Caki2 (cell line): ENCODE measurements at regions not wholly inside any gene's neighbourhood (a gene's known extent, or its start where the extent isn't known, plus 50 kb on each side); places are given as distances from the start of the nearest gene placed in this dataset.

Source experiments
- DNase-seq: peaks from one replicate; pipeline ENCODE4 v3.0.0-alpha.2; 2015; ENCODE audit warnings: low read depth
- in situ Hi-C: cut with HindIII; loops from 2 replicates; pipeline ENCODE4 v1.10.0; 2016; ENCODE audit warnings: low sequenced_read_pairs, low pct_unique_long_range_greater_than_20kb, mixed read lengths

- in situ Hi-C loops, result no loop called here
- no peak for DNase-seq
Observed at GRCh38 chr10:130411496-130412085, 275.4 kb downstream of the GLRX3 start.

GRCh38 chr10:130412317-130412716 is 276.1 kb downstream of the GLRX3 start:
- in situ Hi-C loops, result no loop called here
- DNase-seq, result no peak

- in situ Hi-C loops, result no loop called here
- DNase-seq, result no peak
Observed at GRCh38 chr10:130416334-130417150, 280.4 kb downstream of the GLRX3 start.

- no peak for DNase-seq
- in situ Hi-C loops, result no loop called here
Observed at GRCh38 chr10:130418731-130419130, 282.5 kb downstream of the GLRX3 start.

GRCh38 chr10:130421909-130422308 is 285.7 kb downstream of the GLRX3 start:
- no peak for DNase-seq
- in situ Hi-C loops, result no loop called here

- in situ Hi-C loops, result no loop called here
- DNase-seq, result no peak
Observed at GRCh38 chr10:130422366-130423324, 286.5 kb downstream of the GLRX3 start.

- DNase-seq, result no peak
- in situ Hi-C loops, result no loop called here
Observed at GRCh38 chr10:130423455-130424305, 287.5 kb downstream of the GLRX3 start.

- in situ Hi-C loops, result no loop called here
- DNase-seq, result no peak
Observed at GRCh38 chr10:130424418-130424817, 288.2 kb downstream of the GLRX3 start.

- in situ Hi-C loops, result no loop called here
- no peak for DNase-seq
Observed at GRCh38 chr10:130425169-130425568, 289.0 kb downstream of the GLRX3 start.

GRCh38 chr10:130425881-130426435 is 289.8 kb downstream of the GLRX3 start:
- DNase-seq, result no peak
- in situ Hi-C loops, result no loop called here

- in situ Hi-C loops, result no loop called here
- no peak for DNase-seq
Observed at GRCh38 chr10:130427216-130427722, 291.1 kb downstream of the GLRX3 start.

- in situ Hi-C loops, result no loop called here
Observed at GRCh38 chr10:130428936-130429335, 292.7 kb downstream of the GLRX3 start.

GRCh38 chr10:130429809-130430208 is 293.6 kb downstream of the GLRX3 start:
- in situ Hi-C loops, result no loop called here
- DNase-seq, result no peak

More at GRCh38 chr10:130428936-130429335, 292.7 kb downstream of the GLRX3 start:
- DNase-seq, result no peak

- in situ Hi-C loops, result no loop called here
- DNase-seq, result no peak
Observed at GRCh38 chr10:130430291-130430690, 294.1 kb downstream of the GLRX3 start.

- in situ Hi-C loops, result no loop called here
- no peak for DNase-seq
Observed at GRCh38 chr10:130430852-130431704, 294.9 kb downstream of the GLRX3 start.

GRCh38 chr10:130432271-130432670 is 296.1 kb downstream of the GLRX3 start:
- no peak for DNase-seq
- in situ Hi-C loops, result no loop called here

- in situ Hi-C loops, result no loop called here
- DNase-seq, result no peak
Observed at GRCh38 chr10:130432850-130433249, 296.7 kb downstream of the GLRX3 start.
